ENCODE measurements at regions not wholly inside any gene's neighbourhood (a gene's known extent, or its start where the extent isn't known, plus 50 kb on each side); places are given as distances from the start of the nearest gene placed in this dataset.
A peak's percentile ranks its signal among the peaks of the same experiment; 100 is the strongest.

DNA sequence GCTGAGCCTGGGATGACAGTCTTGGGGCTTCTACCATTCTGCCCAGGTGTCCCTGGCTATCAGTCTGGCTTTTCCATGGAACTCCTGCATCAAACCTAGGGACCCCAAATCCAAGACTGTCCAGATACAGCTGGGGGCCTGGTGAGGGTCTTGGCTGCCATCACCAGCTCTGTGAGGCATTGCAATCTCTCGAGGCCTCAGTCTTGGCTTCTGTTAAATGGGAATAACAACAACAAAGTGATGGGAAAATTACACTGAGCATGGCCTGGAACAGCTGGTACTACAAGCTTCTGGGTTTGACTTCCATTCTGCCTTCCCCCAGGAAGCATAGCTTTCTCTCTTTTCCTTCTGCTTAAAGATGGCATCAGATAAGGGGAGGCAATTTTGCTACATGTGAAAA, 50.0 kb upstream of the LCTL start:
- TF ChIP-seq, protein P1, sequence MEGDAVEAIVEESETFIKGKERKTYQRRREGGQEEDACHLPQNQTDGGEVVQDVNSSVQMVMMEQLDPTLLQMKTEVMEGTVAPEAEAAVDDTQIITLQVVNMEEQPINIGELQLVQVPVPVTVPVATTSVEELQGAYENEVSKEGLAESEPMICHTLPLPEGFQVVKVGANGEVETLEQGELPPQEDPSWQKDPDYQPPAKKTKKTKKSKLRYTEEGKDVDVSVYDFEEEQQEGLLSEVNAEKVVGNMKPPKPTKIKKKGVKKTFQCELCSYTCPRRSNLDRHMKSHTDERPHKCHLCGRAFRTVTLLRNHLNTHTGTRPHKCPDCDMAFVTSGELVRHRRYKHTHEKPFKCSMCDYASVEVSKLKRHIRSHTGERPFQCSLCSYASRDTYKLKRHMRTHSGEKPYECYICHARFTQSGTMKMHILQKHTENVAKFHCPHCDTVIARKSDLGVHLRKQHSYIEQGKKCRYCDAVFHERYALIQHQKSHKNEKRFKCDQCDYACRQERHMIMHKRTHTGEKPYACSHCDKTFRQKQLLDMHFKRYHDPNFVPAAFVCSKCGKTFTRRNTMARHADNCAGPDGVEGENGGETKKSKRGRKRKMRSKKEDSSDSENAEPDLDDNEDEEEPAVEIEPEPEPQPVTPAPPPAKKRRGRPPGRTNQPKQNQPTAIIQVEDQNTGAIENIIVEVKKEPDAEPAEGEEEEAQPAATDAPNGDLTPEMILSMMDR (conservative IDR thresholded peaks at IDR 0.05; ENCODE audit: low read depth, low read length): no peak
- no peak overlapping the region for H3K9ac ChIP-seq
- H3K27me3 ChIP-seq (ENCODE audit: insufficient read depth, low read depth): no peaks in the 10 kb centered on the region
- no peaks in the 10 kb centered on the region for H3K36me3 ChIP-seq (ENCODE audit: insufficient read depth)
- no peak overlapping the region for H3K4me3 ChIP-seq (IDR thresholded peaks at IDR 0.05; ENCODE audit: insufficient read depth, low read depth, low read length)
- H3K4me1 ChIP-seq (ENCODE audit: low read depth, poor library complexity, severe bottlenecking): peaks cover 4% of the 10 kb centered on the region
- H2AFZ ChIP-seq (ENCODE audit: low read depth): no peak overlapping the region
- no peak overlapping the region for H3K4me2 ChIP-seq
- no peaks in the 10 kb centered on the region for H3K79me2 ChIP-seq (ENCODE audit: insufficient read depth, low read depth)
- no peak overlapping the region for H3K27ac ChIP-seq
- H4K20me1 ChIP-seq (ENCODE audit: insufficient read depth): no peaks in the 10 kb centered on the region

DNA sequence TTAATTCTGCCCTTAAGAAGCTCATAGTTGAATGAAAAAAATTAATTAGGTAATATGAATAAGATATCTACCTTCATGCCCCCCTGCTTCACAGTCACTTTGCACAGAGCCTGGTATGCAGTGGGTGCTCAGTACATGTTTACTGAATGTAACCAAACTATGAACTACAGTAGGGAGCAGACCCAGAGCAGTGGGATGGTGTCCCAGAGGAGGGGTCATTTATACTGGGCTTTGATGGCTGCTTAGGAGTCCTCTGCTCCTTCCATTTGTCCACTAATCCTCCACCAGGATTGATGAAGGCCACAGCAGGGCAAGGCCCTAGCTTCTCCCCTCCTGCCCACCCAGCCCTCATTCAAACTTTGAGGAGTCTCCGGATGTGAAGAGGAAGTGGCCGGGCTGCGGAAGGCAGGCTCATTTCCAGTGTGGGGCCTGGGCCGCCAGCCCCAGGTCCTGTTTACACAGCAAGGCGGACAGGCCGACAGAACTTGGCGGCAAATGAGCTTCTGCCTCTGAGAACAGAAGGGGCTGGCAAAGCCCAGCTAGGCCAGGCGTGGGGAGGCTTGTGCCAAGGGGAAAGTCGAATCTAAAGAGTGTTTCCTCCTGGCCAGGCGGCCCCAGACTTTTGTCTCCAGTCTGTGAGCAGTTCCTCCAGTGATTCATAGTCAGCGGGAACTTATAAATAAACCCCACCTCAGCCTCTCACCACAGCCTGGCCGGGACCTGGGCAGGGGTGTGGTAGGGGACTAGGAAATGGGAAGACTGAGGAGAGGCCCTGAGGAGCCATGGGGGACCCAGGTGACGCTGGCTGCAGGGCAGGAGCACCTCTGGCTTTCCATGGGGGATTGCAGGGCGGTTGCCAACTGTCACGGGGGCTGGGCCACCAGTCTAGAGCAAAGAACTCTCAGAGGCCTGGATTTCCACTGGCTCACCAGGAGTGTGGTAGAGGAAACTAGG, 51.6 kb upstream of the LCTL start:
- Histone ChIP-seq H2AFZ (ENCODE audit: low read depth) (no peak overlapping the region), H3K9ac (no peak overlapping the region), H3K4me2 (no peak overlapping the region), H4K20me1 (ENCODE audit: insufficient read depth) (no peaks in the 10 kb centered on the region), H3K4me3 (IDR thresholded peaks at IDR 0.05; ENCODE audit: insufficient read depth, low read depth, low read length) (no peak overlapping the region), H3K36me3 (ENCODE audit: insufficient read depth) (no peaks in the 10 kb centered on the region), H3K4me1 (ENCODE audit: low read depth, poor library complexity, severe bottlenecking) (peaks cover 4% of the 10 kb centered on the region), H3K79me2 (ENCODE audit: insufficient read depth, low read depth) (no peaks in the 10 kb centered on the region), H3K27ac (no peak overlapping the region), H3K27me3 (ENCODE audit: insufficient read depth, low read depth) (no peaks in the 10 kb centered on the region)
- TF ChIP-seq, protein P1 (conservative IDR thresholded peaks at IDR 0.05; ENCODE audit: low read depth, low read length): no peak

DNA sequence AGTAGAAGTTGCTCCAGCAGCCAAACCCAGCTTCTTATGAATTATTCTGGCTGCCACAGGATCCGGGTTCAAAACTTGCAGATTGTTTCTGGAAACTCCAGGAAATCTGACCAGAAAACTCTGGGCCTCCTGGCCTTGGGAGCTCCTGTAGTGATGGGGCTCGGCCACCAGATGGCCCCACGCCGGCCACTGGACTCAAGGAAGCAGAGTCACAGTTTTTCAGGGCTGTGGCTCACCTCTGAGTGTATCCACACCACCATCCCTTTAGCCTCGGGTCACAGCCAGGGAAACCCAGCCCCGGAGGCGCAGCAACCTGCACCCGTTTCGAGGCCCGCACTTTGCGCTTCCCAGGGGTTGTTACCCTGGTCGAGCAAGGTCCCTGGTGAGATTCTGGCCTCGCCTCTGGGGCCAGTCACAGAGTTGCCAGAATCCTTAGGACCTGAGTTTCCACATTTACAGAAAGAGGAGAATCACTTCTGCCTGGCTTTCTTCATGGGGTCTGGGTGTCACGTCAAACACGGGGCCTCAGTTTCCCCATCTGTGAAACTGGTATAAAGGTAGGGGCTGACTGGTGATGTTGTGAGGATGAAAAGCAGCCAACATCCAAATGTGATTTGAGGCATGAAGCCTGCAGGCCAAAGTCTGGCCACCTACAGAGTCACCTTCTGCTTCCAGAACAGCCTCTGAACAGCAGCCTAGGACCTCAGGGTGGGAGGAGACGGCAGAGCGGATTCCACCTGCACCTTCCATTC, 53.5 kb upstream of the LCTL start:
- peaks cover 4% of the 10 kb centered on the region for H3K4me1 ChIP-seq (ENCODE audit: low read depth, poor library complexity, severe bottlenecking)
- no peaks in the 10 kb centered on the region for H3K27me3 ChIP-seq (ENCODE audit: insufficient read depth, low read depth)
- H3K36me3 ChIP-seq (ENCODE audit: insufficient read depth): no peaks in the 10 kb centered on the region
- peak overlapping the region; percentile 74 for H2AFZ ChIP-seq (ENCODE audit: low read depth)
- no peak overlapping the region for H3K4me2 ChIP-seq
- H3K9ac ChIP-seq: no peak overlapping the region
- TF ChIP-seq, protein P1 (conservative IDR thresholded peaks at IDR 0.05; ENCODE audit: low read depth, low read length): peak; percentile 79
- no peak overlapping the region for H3K27ac ChIP-seq
- H3K79me2 ChIP-seq (ENCODE audit: insufficient read depth, low read depth): no peaks in the 10 kb centered on the region
- no peaks in the 10 kb centered on the region for H4K20me1 ChIP-seq (ENCODE audit: insufficient read depth)
- H3K4me3 ChIP-seq (IDR thresholded peaks at IDR 0.05; ENCODE audit: insufficient read depth, low read depth, low read length): no peak overlapping the region

DNA sequence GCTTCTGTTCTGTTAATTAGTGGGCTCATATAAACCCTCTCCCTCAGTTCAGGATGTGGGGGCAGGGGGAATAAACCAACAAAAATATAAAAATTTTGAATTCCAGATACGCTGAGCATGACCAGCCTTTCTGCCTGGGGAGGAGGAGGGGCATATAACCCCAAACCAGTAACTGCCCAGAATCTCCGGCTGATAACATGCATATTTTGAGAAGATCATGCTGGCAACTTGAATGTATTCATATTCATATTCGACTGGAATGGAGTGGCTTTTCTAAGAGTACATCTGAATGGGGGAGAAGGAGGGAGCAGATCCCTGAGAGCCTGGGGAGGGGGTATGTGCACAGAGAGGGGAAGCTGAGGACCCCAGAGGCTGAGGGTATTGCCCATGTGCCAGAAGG, 54.5 kb upstream of the LCTL start:
- Histone ChIP-seq H3K4me2 (no peak overlapping the region), H2AFZ (ENCODE audit: low read depth) (no peak overlapping the region), H4K20me1 (ENCODE audit: insufficient read depth) (no peaks in the 10 kb centered on the region), H3K27ac (no peak overlapping the region), H3K36me3 (ENCODE audit: insufficient read depth) (no peaks in the 10 kb centered on the region), H3K9ac (no peak overlapping the region), H3K4me3 (IDR thresholded peaks at IDR 0.05; ENCODE audit: insufficient read depth, low read depth, low read length) (no peak overlapping the region), H3K4me1 (ENCODE audit: low read depth, poor library complexity, severe bottlenecking) (peaks cover 4% of the 10 kb centered on the region), H3K79me2 (ENCODE audit: insufficient read depth, low read depth) (no peaks in the 10 kb centered on the region), H3K27me3 (ENCODE audit: insufficient read depth, low read depth) (no peaks in the 10 kb centered on the region)
- TF ChIP-seq, protein P1 (conservative IDR thresholded peaks at IDR 0.05; ENCODE audit: low read depth, low read length): no peak
